HG03432 (cell line): ENCODE measurements at regions not wholly inside any gene's neighbourhood (a gene's known extent, or its start where the extent isn't known, plus 50 kb on each side); places are given as distances from the start of the nearest gene placed in this dataset.

Experiments used
- ATAC-seq: cut with Tn5 transposase; IDR thresholded peaks from one replicate; pipeline ENCODE4 v1.9.1; 2021; ENCODE audit warnings: mild to moderate bottlenecking, moderate library complexity; ENCODE audit not compliant: unreplicated experiment

DNA sequence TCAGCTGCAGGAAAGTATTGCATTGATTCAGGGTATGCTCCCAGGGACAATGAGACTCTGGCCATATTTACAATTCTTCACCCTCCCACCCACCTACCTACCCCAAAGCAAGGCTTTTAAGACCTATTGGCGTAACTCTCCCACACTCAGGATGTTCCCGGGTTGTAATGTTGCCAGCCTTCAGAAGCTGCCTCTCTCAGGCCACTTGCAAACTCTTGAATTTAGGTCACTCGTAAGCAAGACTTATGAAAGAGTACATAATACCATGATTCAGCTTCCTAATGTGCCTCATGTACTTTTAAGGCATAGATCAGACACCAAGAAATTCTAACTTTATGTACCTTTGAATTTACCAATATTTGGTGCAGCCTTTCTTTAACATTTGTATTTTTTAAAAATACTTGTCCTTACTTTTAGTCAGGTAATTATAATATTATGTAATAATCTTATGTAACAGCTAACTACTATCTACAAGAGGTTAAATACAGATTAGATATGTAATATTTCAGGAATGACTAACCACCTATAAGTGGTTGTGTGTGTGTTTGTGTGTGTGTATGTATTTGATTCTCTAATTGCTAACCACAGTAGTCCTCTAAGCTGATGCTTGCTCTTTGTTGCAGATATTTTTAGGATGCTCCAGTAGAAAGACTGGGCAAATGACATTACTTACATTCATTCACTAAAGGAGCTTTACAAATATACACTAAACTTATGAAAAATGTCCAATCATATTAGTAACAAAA is 630.5 kb upstream of the MEF2C start:
- no peak for ATAC-seq

DNA sequence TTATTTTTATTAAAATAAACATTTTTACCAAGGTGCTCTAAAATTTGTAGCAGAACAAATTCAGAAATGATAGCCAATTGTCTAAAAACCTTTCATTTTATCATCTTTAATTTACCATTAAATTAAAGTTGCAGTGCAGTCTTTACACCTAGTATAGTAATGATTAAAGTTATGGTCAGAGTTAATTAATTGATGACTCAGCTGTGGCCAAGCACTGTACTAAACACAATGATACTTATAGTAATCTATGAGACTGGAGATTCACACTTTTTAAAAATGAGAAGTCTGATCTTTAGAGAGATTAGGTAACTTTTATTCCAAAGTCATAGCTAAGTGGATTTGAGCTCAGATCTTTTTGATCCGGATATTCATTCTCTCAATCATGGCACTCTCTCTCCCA is 621.1 kb upstream of the MEF2C start:
- no peak for ATAC-seq

DNA sequence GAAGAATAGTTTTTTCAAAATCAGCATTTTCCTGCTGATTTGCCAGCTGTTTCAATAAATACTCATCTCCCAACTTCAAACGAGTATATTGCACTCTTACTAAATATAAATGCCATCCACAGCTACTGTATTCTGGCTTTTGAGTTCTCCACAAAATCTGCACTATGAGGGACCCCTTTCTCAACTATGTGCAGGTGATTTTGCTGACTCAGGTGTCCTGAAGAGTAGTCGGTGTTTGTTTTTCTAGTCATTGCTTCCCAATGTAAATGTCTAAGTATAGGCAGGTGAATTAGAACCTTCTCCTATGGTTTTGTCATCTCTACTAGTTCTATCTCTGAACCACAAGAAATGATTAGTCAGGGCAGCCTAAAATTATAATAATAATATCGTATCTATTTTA is 616.8 kb upstream of the MEF2C start:
- no peak for ATAC-seq

DNA sequence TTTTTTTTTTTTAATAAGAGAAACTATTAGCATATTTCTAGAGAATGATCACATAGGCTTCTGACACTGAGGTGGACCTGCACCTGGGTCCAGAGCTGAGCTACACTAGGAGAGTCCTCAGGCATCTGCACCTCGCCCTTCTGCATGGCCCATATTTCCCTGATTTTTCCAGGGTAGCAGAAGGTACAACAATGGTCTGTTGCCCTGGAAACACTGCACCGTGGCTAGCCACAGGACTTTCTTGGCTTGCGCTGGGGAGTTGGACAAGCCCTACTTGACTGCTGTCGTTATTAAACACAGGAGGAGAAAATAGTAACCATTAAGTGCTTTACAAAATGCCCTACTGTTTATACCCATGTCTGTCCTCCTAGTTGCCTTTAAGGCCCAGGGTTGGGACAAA is 615.7 kb upstream of the MEF2C start:
- ATAC-seq, result no peak

DNA sequence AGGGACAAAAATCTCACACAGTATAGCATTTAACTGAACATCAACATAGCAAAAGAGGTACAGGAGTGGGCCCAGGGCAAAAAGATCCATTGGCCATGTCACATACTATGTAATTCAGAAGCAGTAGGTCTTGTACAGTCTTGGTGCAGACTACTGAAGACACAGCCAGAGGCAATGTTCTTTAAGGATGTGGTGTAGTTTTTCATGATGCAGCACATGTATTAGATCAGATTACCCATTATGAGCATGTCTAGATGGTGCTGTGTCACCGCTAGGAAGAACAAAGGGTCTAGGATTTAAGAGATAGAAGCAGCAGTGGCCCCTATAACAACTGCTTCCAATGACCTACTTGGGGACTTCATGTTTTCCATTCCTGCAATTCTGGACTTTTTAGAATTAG is 610.4 kb upstream of the MEF2C start:
- no peak for ATAC-seq

DNA sequence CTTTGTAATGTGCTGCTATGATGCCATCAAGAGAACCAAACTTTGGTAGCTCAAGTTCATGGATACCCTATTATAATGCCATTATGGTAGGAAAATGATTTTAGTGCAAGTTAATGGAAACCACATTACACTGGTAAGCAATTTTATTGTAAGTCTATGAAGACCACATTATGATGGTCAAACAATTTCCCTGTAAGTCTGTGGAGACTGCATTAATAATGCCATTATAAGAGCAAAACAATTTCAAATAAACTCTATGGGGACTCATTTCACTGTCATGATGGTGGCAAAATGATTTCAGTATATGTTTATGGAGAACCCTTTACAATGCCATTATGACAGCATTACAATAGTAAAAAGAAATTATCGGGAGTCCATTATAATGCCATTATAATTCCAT is 602.0 kb upstream of the MEF2C start:
- no peak for ATAC-seq

DNA sequence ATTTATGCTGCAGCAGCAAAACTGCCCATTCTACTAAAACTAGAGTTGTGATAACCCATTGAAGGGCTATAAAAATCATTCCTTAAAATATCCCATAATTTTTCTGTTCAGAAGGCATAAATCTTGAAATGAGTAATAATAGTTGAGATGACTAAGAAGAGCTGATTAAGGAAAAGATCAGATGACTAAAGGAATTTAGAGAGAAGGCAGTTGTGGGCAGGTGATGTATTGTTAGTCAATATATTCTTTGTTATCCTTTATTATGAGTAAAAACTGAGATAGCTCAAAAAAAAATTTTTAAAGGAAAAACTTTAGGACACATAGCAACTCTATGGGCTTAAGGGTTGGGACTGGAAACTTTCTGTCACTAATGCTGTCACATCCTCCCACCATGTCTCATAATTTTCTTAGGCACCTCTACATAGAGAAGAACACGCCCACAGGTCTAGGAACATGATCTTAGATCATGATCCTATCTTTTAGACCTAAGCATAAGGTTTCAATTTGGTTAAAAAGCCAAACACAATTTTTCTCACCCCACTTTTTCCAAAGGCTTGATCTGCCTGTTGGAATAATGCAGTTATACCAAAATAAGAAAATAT is 597.5 kb upstream of the MEF2C start:
- no peak for ATAC-seq

DNA sequence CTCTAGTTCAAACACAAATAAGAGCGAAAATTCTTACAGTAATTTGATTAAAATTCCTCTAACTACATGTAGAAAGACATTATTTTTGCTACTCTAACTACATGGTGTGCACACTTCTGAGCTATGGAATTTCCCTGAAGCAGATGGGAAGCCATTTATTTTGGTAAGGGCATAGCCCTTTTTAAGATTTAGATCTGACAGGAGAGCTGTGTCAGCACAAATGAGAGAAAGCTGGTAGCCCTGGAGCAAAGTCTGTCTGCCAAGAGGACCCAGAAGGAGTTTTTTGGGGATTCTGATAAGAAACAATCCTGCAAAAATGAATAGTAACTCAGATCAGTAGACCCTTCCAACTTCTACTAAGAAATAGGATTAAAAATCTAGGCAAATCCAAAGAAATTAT is 595.9 kb upstream of the MEF2C start:
- no peak for ATAC-seq

DNA sequence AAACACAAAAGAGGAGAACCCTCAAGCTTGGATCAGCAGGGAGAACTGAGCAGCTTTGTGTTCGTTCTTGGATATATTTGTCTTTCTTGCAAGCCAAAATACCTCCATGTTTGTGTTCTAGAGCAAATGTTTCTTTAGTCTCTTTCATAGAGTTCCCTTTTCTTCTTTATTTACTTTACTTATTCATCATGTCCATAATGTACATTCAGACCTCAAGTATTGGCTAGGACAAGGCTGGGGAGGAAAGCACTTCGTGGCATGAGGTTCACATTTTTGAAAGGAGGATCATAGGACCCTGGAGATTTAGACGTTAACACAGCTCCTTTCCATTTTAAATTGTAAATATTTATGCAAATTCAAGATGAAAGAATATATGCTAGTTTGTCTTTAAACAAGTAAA is 590.2 kb upstream of the MEF2C start:
- ATAC-seq, result no peak

DNA sequence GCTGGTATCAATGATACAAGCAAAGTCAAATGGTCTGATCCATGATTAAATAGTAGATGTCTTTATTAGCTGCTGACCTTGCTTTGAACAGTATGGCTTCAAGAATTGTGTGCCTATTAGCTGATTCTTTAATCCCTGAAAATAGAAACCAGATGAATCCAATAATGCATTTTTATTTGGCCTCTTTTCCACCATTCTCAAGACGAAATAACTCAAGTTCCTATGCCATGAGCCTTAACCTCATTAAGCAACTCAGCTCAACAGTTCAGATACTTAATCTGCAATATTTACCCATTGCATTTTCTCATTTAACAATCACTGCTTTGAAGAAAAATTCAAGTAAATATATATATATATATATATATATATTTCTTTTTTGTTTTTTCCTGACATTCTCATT is 588.6 kb upstream of the MEF2C start:
- no peak for ATAC-seq

DNA sequence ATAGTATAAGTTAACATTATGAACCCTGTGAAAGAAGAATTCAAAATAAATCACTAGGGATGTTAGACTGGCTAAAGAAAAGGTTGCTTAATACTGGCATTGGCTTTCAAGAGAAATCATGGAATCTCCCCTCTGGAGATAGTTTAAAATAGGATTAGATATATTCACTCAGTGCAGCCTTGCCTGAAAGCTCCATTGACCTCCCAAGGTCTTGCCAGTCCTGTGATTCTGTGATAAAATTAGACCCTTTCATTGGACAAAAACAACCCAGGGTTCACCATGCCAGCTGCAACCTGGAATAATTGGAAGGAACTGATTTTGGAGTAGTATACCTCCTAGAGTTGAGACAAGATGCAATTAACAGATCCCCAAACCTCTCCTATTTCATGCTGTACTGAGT is 588.1 kb upstream of the MEF2C start:
- no peak for ATAC-seq

DNA sequence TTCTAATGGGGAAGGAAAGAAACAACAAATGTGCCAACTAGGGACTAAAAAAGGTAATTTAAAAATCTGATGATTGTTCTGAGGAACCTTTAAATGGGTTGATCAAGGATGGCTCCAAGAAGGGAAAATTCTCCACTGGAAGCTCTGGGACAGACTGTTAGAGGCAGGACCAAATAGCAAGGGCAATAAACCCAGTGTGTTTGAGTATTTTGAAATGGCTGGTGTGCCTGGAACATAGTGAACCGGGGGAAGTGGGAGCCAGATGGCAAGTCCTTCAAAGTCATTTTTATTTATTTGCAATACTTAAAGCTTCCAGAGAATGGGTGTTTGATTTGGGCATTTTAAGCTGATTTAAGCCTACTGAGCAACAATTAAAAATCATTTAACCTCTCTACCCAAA is 587.7 kb upstream of the MEF2C start:
- ATAC-seq, result no peak

DNA sequence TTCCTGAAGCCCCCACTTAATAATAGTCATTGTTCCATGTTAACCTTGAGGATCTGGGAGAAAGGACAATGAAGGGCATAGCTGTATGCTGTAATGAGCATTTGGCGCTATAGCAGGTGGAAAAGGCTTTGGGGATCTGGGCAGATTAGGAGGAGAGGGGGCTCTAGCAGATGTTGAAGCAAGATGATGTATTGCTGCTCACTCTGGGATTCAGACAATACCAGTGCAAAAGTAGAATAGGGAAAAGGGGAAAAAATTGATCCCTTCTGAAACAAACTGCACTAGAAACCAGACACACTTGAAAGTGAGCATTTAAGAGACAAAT is 575.3 kb upstream of the MEF2C start:
- ATAC-seq, result no peak

DNA sequence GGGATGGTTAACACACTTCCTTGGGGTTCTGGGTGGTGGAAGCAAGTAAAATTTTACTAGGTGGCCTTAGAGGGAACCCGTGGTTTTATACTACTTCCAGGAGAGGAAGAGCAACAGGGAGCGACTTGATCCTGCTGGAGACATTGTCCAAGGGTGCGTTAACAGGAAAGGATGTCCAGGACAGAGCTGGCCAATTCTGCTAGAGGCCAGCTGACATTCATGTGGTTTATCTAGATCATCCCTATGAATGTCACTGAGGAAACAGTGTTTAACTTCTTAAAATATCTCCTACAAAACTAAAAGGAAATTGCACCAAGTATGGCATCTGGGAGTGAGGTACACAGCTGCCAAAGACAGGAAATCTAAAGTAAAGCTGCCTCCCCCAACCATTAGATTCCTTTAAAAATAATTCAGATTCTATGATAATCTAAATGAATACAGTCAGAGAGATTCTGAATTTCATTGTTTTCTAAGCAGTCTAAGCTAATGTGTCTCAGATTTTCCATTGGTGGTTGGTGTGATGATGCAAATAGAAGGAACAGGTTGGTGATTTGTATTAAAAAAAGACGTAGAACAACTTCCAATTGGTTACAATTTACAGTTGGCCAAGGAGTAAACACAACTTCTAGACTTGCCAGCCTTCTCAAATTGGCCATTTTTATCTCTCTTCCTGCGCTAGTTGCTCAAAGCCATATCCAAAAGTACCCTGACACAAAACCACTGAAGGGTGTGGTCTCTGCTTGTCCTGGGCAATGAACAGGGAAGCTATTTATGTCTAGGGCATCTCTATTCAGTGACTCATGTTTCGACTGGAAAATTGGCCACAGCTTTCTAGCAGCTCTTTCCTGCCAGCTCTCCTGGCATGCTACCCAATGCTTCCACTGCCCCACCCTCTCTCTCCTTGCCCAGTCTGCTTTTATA is 574.7 kb upstream of the MEF2C start:
- no peak for ATAC-seq

DNA sequence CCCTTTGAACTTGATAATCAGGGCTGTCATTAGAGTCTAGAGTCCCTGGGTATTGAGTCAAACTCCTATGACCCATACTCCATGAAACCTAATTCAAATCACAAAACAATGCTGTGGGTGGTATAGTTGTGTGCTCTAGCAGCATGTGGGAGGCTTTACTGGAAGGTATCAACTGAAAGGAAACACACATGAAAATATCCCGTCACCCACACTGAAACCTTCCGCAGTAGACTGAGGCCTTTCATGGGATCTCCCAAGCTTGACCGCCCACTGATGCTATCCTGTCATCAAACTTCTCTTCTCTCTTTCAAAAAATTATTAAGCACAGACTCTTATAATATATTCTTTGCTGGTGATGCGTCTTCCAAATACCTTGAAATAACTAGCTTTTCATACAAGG is 569.1 kb upstream of the MEF2C start:
- ATAC-seq, result peak; percentile 57

DNA sequence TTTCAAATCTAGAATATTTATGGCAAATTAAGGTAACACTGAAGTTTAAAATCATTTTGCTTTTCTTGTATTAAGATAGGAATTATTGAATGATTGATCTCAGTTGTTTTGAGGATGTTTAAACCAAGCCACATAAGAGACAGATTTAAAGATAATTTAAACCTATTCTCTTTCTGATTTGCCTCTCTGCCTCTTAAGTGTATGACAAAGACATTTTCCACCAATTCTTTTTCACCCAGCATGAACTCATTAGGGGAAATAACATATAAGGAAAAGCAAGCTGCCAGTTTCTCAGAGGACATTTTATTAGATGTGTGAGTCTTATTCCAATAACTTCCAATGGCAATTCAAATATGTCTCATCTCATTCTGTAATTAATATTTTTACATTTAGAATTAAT is 568.3 kb upstream of the MEF2C start:
- ATAC-seq, result no peak

DNA sequence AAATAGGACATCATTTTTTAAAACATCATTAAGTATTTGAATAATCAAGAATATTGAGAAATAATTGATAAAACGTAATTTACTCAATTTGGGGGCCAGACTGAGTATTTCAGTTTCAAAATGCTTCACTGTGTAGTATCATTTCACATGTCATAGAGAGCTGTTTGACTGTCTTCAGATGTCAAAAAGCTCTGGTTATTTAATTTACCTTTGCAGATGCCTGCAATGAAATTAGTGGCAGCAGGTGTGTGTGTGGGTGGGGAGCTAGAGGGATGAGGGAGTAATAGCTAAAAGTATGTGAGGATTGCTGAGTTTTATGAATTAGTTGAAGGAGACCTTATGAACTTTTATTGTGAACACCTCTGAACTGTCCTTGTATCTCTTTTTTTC is 567.2 kb upstream of the MEF2C start:
- no peak for ATAC-seq

DNA sequence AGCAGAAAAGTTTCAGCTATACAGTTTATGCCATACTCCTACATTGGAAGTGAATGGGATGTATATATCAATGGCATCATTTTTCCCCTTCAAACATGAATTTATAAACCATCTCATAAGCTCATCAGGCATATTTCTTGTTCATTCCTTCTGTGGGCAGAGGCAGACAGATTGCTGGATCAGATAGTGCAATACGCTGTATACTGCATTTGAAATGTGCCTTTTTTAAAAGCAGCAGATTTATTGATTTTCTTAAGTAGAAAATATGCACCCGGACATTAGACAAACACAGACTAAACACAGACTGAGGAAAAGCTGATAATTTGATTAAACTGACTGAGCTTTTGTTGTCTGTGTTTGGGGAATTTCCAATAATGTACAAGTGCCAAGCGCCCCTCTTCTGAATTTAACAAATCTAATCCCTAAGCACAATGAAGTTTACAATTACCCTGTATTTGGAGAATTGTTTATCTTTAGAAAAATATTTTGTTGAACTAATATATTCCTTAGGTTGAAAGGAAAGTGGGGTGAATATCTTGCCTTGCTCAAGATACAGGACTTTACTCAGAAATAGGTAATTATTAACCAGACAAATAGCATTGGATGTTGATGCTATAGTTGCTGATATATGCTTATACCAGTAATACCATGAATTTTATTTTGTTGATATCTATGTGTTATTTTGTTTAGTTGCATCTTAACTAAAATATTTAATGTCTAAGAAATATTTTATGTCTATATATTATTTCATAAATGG is 566.6 kb upstream of the MEF2C start:
- no peak for ATAC-seq

DNA sequence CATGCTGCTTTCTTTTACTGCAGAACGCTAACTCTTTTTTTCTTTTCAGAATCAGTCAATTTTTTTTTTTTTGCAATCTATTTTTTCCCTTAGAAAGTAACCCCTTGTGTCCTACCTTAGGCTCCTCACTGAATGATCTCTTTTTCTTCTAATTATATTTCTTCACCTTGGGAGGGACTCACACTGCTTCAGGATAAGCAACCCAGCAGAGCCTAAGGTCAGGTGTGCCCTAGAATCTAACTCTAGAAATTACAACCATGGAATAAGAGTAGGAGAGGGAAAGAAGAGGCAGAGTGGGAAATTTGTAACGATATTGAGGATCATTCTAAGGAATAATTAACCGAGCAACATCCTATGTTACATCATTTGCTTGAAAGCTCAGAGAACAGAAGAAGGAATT is 564.0 kb upstream of the MEF2C start:
- ATAC-seq, result no peak

DNA sequence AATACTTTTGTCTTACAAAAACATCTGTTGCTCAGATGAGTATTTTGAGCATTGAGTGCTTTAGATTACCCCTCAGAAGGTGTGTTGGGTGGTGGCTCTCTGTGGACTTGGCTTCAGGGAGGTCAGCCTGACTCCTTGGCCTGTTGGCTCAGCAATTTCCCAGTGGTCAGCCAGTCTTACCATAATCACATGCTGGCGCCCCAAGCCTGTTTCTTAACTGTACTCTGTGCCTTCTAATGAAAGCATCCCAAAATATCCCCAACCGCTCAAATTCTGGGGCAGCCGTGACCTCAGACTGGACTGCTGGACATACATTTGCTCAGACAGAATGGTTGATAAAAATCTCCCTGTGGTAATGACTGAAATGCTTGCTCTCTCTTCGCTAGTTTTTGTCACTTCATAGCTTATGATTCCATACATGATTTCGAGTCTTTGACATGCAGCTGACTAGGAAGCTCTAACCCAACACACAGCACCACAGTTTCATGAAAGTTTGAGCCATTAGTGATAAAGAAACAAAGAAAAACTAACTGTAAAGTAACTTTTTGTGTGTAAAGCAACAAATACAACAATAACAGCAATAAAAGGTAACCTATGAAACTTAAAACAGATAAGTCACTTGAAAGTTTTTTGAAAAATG is 562.2 kb upstream of the MEF2C start:
- peak; percentile 47 for ATAC-seq

DNA sequence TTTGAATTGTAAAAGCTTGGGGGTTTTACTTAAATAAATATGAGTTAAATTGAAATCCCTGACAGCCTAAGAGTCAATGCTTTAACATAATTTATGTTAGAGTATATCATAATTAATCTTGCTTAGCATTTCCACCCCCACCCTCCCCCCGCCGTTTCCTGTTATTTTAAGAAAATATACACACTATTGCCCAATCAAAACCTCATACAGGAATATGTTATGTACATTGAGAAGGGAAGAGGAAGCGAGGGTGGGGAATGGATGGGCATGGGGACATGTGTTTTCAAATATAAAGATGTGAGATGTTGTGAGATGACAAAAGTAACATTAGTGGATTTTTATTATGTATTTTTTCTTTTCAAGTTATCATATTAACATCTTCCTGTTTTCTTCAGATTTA is 561.1 kb upstream of the MEF2C start:
- no peak for ATAC-seq
